Tibial nerve (tissue), 4 donors: ENCODE measurements at regions not wholly inside any gene's neighbourhood (a gene's known extent, or its start where the extent isn't known, plus 50 kb on each side); places are given as distances from the start of the nearest gene placed in this dataset.
"Not testable (repeated sequence)": the region's sequence is repeated elsewhere in the genome, so short reads cannot be mapped to it uniquely, and the experiment has no call there.

Source experiments
- DNase-seq, 2 donors: peaks; one replicate each; pipeline ENCODE4 v3.0.0-alpha.2; 2019; ENCODE audit warnings: low spot score in 2 of 2
- H3K27ac ChIP-seq, 4 donors: fragments of 200-600 bp; sonication (generic) in 3 of 4; one replicate each; pipeline ENCODE4 v1.5.1; 2017 to 2019; ENCODE audit warnings: mild to moderate bottlenecking in 1 of 4
- H3K27me3 ChIP-seq, 2 donors: fragments of 200-600 bp; sonication (generic) in 1 of 2; one replicate each; pipeline versions ENCODE4 v1.5.1 to v1.6.0; 2017 to 2019
- H3K36me3 ChIP-seq, 3 donors: fragments of 200-600 bp; sonication (generic); one replicate each; pipeline ENCODE4 v1.5.1; 2018 to 2019
- H3K4me1 ChIP-seq, 4 donors: fragments of 200-600 bp; sonication (generic) in 3 of 4; one replicate each; pipeline ENCODE4 v1.5.1; 2017 to 2019
- H3K4me3 ChIP-seq, 4 donors: fragments of 200-600 bp; sonication (generic) in 3 of 4; one replicate each; pipeline ENCODE4 v1.5.1; 2017 to 2019; ENCODE audit warnings: mild to moderate bottlenecking in 1 of 4, moderate library complexity in 1 of 4
- H3K9me3 ChIP-seq, 4 donors: fragments of 200-600 bp; sonication (generic) in 3 of 4; one replicate each; pipeline ENCODE4 v1.5.1; 2017 to 2019
- EP300 ChIP-seq, 2 donors: sonication (generic); formaldehyde crosslinking; IDR thresholded peaks; one replicate each; pipeline ENCODE4 v1.6.1; 2017; ENCODE audit warnings: antibody characterized with exemption in 2 of 2, mild to moderate bottlenecking in 1 of 2
- POLR2A ChIP-seq, 2 donors: fragments of 450-650 bp; IDR thresholded peaks; one replicate each; pipeline ENCODE4 v1.6.1; 2017; ENCODE audit warnings: antibody characterized with exemption in 2 of 2, mild to moderate bottlenecking in 2 of 2, moderate library complexity in 2 of 2
- WGBS, 2 donors: methylation state at CpG; one replicate each; pipeline ENCODE4 v1.1.5; 2018; 5-methylcytosine and 5-hydroxymethylcytosine counted together
- TF ChIP-seq, protein P1 (sequence below), 5 experiments: fragments of 200-600 bp in 3 of 5; fragments of 450-650 bp in 2 of 5; sonication (generic) in 3 of 5; IDR thresholded peaks; one replicate each; pipeline ENCODE4 v1.5.1; 2016 to 2019; ENCODE audit warnings: antibody characterized with exemption in 5 of 5, mild to moderate bottlenecking in 3 of 5, moderate library complexity in 2 of 5

DNA sequence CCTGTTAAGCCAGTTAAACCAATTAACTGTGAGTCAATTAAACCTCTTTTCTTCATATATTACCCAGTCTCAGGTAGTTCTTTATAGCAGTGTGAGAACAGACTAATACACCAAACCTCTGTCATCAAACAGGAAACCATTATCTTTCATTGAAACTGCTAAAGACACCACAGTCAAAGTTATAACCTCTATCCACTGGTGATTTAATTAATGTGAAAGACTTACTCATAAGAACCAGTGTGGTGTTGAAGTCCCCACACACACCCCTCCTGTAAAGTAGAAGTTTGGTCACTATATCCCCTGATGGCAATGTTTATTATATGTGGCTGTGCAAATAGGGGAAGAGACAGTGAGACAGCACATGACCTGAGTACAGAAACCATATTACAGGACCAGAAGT, 228.1 kb downstream of the NEBL start:
- Histone ChIP-seq H3K27me3 (no peaks in the 10 kb centered on the region), H3K4me3 (no peak overlapping the region), H3K27ac (no peak overlapping the region), H3K4me1 (no peaks in the 10 kb centered on the region), H3K9me3 (no peaks in the 10 kb centered on the region), H3K36me3 (no peaks in the 10 kb centered on the region)
- DNase-seq = no peak
- TF ChIP-seq, protein P1, sequence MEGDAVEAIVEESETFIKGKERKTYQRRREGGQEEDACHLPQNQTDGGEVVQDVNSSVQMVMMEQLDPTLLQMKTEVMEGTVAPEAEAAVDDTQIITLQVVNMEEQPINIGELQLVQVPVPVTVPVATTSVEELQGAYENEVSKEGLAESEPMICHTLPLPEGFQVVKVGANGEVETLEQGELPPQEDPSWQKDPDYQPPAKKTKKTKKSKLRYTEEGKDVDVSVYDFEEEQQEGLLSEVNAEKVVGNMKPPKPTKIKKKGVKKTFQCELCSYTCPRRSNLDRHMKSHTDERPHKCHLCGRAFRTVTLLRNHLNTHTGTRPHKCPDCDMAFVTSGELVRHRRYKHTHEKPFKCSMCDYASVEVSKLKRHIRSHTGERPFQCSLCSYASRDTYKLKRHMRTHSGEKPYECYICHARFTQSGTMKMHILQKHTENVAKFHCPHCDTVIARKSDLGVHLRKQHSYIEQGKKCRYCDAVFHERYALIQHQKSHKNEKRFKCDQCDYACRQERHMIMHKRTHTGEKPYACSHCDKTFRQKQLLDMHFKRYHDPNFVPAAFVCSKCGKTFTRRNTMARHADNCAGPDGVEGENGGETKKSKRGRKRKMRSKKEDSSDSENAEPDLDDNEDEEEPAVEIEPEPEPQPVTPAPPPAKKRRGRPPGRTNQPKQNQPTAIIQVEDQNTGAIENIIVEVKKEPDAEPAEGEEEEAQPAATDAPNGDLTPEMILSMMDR (IDR thresholded peaks at IDR 0.05) = no peak
- TF ChIP-seq EP300 (IDR thresholded peaks at IDR 0.05) (no peak), POLR2A (IDR thresholded peaks at IDR 0.05) (no peak)

DNA sequence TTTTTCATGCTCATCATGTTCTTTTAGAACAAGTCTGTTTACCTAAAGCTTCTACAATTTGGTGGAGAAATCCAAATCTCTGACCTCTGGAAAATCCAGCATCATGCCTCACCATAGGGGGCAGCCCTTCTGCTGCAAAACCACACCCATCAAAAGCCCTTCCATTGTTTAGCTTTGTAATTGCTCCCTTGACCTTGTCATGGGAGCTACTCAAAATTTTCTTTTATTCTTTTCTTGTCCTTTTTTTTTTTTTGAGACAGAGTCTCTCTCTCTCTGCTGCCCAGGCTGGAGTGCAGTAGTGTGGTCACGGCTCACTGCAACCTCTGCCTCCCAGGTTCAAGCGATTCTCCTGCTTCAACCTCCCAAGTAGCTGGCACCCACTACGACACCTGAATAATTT, 234.4 kb downstream of the NEBL start:
- no peak overlapping the region for H3K4me3 ChIP-seq
- no peaks in the 10 kb centered on the region for H3K9me3 ChIP-seq
- H3K27ac ChIP-seq = no peak overlapping the region
- no peak for DNase-seq
- H3K27me3 ChIP-seq = no peaks in the 10 kb centered on the region
- no peaks in the 10 kb centered on the region for H3K4me1 ChIP-seq
- H3K36me3 ChIP-seq = no peaks in the 10 kb centered on the region
- TF ChIP-seq, protein P1 (IDR thresholded peaks at IDR 0.05) = no peak
- TF ChIP-seq POLR2A (IDR thresholded peaks at IDR 0.05) (no peak), EP300 (IDR thresholded peaks at IDR 0.05) (no peak)
- WGBS, 2 donors = 93 to 100% methylated on average over 3 of the region's 3 CpGs

DNA sequence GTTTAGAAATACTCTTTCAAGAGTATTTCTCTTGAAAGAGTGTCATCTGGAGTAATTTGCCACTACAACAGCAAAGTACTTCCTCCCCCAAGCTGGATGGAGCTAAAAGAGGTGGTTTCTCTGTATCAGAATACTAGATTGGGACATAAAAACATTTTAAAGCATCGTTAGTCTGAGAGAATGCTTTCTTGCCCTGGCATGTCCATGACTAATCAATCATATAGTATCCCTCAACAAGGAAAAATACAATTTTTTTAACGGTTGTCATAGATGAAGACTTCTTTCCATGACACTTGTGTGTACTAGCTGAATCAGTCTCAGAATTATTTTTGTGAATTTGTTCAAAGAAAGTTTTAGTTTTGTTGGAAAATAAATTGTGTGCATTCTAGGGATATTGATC, 237.9 kb downstream of the NEBL start:
- Histone ChIP-seq H3K27me3 (no peaks in the 10 kb centered on the region), H3K4me1 (no peaks in the 10 kb centered on the region), H3K9me3 (no peaks in the 10 kb centered on the region), H3K4me3 (no peak overlapping the region), H3K36me3 (no peaks in the 10 kb centered on the region), H3K27ac (no peak overlapping the region)
- 71 to 73% methylated on average over 2 of the region's 2 CpGs for WGBS, 2 donors
- TF ChIP-seq, protein P1 (IDR thresholded peaks at IDR 0.05) = no peak
- no peak for TF ChIP-seq EP300 (IDR thresholded peaks at IDR 0.05)
- DNase-seq = no peak

DNA sequence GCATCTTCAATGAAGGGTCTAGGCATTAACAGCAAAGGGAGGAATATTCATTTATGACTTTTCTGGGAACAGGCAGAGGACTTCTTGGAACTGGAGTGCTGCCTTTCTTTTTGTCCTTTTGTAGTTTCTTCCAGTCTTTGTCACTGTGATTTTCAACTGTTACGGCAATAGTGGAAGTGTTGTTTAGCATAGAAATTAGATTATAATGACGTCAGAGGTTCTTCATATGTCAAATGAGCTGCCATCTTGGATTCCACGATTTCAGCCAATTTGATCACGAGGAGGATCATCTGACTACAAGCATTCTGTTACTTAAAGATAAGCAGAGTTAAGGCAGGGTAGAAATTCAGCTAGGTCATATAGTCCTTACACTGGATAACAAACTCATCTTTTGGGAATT, 239.0 kb downstream of the NEBL start:
- Histone ChIP-seq H3K4me1 (no peaks in the 10 kb centered on the region), H3K36me3 (no peaks in the 10 kb centered on the region), H3K27me3 (no peaks in the 10 kb centered on the region), H3K27ac (no peak overlapping the region), H3K4me3 (no peak overlapping the region), H3K9me3 (no peaks in the 10 kb centered on the region)
- TF ChIP-seq EP300 (IDR thresholded peaks at IDR 0.05) (no peak), POLR2A (IDR thresholded peaks at IDR 0.05) (no peak)
- TF ChIP-seq, protein P1 (IDR thresholded peaks at IDR 0.05) = no peak
- DNase-seq = no peak
- 92 to 95% methylated on average over 4 of the region's 4 CpGs for WGBS, 2 donors

DNA sequence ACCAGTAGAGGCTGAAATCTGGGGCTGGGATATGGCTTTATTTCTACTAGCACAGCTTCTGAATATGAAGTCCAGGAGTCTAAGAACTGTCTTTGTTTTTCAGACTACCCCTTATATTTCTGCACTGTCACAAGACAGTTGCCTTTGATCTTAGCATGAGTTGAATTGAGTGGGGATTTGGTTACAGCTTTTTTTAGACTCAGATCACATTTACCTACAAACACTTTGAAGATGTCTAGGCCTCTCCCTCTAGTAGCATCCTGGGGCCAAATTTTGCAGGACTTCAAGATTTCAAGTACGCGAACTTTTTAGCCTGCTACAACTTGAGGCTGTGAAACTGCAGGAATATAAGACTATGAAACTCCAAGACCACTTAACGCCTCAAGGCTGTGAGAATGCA, 240.2 kb downstream of the NEBL start:
- 98% methylated on average over 3 of the region's 3 CpGs for WGBS, 2 donors
- no peaks in the 10 kb centered on the region for H3K36me3 ChIP-seq
- no peak for TF ChIP-seq POLR2A (IDR thresholded peaks at IDR 0.05)
- TF ChIP-seq, protein P1 (IDR thresholded peaks at IDR 0.05) = no peak
- H3K4me1 ChIP-seq = no peaks in the 10 kb centered on the region
- H3K27me3 ChIP-seq = no peaks in the 10 kb centered on the region
- no peak overlapping the region for H3K27ac ChIP-seq
- DNase-seq = no peak
- H3K9me3 ChIP-seq = no peaks in the 10 kb centered on the region
- no peak overlapping the region for H3K4me3 ChIP-seq

DNA sequence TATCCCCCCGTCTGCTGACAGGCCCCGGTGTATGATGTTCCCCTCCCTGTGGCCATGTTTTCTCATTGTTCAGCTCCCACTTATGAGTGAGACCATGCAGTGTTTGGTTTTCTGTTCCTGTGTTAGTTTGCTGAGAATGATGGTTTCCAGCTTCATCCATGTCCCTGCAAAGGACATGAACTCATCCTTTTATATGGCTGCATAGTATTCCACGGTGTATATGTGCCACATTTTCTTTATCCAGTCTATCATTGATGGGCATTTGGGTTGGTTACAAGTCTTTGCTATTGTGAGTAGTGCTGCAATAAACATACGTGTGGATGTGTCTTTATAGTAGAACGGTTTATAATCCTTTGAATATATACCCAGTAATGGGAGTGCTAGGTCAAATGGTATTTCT, 244.7 kb downstream of the NEBL start:
- not testable (repeated sequence) for H3K27ac ChIP-seq, DNase-seq, H3K9me3 ChIP-seq, H3K36me3 ChIP-seq, H3K4me3 ChIP-seq, H3K27me3 ChIP-seq
- WGBS, 2 donors = 96 to 97% methylated on average over 5 of the region's 5 CpGs
- H3K4me1 ChIP-seq = peaks cover 0 to 11% (median 0%) of the 10 kb centered on the region in 4 donors
